ENCODE measurements at regions not wholly inside any gene's neighbourhood (a gene's known extent, or its start where the extent isn't known, plus 50 kb on each side); places are given as distances from the start of the nearest gene placed in this dataset.

GRCh38 chr22:47278655-47279054 is 516.2 kb downstream of the TBC1D22A start:
- TF ChIP-seq, protein P1, sequence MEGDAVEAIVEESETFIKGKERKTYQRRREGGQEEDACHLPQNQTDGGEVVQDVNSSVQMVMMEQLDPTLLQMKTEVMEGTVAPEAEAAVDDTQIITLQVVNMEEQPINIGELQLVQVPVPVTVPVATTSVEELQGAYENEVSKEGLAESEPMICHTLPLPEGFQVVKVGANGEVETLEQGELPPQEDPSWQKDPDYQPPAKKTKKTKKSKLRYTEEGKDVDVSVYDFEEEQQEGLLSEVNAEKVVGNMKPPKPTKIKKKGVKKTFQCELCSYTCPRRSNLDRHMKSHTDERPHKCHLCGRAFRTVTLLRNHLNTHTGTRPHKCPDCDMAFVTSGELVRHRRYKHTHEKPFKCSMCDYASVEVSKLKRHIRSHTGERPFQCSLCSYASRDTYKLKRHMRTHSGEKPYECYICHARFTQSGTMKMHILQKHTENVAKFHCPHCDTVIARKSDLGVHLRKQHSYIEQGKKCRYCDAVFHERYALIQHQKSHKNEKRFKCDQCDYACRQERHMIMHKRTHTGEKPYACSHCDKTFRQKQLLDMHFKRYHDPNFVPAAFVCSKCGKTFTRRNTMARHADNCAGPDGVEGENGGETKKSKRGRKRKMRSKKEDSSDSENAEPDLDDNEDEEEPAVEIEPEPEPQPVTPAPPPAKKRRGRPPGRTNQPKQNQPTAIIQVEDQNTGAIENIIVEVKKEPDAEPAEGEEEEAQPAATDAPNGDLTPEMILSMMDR (conservative IDR thresholded peaks at IDR 0.05; ENCODE audit: low read depth in 2 of 2): no peak
- TF ChIP-seq POLR2AphosphoS5 (IDR thresholded peaks at IDR 0.05; ENCODE audit: low read depth): no peak
- TF ChIP-seq JUNB (IDR thresholded peaks at IDR 0.05; ENCODE audit: unreplicated experiment): no peak
- TF ChIP-seq ZNF462 (CRISPR knock-in tag; IDR thresholded peaks at IDR 0.05): no peak
- no peak for TF ChIP-seq EZH2 (IDR thresholded peaks at IDR 0.05; ENCODE audit: low read depth, unreplicated experiment)
- TF ChIP-seq REST (IDR thresholded peaks at IDR 0.05; ENCODE audit: unreplicated experiment): no peak
- no peak for TF ChIP-seq ZNF114 (CRISPR knock-in tag; IDR thresholded peaks at IDR 0.05)
- no peak for TF ChIP-seq ETS1 (IDR thresholded peaks at IDR 0.05)
- TF ChIP-seq EZH2phosphoT487 (IDR thresholded peaks at IDR 0.05; ENCODE audit: unreplicated experiment): no peak
- no peak for TF ChIP-seq CREB1 (CRISPR knock-in tag; IDR thresholded peaks at IDR 0.05; ENCODE audit: low read depth)
- TF ChIP-seq STAT1 (IDR thresholded peaks at IDR 0.05; ENCODE audit: unreplicated experiment): no peak
- no peak for TF ChIP-seq NANOG (IDR thresholded peaks at IDR 0.05; ENCODE audit: borderline replicate concordance)

Data from GM23338 (cell line).